CD4-positive, CD25-positive, alpha-beta regulatory T cell (primary cell): ENCODE measurements at regions not wholly inside any gene's neighbourhood (a gene's known extent, or its start where the extent isn't known, plus 50 kb on each side); places are given as distances from the start of the nearest gene placed in this dataset.

Source experiments
- ATAC-seq, 2 donors: fragments of 150-1000 bp; cut with Tn5 transposase; one replicate each; pipeline ENCODE4 v1.10.0; 2021; ENCODE audit warnings: low read depth in 2 of 2, moderate number of reproducible peaks in 2 of 2, moderate library complexity in 1 of 2
- DNase-seq, 3 donors: peaks; one replicate each; pipeline versions ENCODE4 v3.0.0 to v3.0.0-alpha.2; 2012 to 2022; ENCODE audit warnings: mixed read lengths in 1 of 3
- H3K27ac ChIP-seq: one replicate; pipeline ENCODE4 v1.7.0; 2013; ENCODE audit warnings: mild to moderate bottlenecking, low read length; ENCODE audit not compliant: insufficient read depth, poor library complexity, severe bottlenecking
- H3K27me3 ChIP-seq: one replicate; pipeline ENCODE4 v1.7.0; 2013; ENCODE audit warnings: low read length; ENCODE audit not compliant: control insufficient read depth, insufficient read depth
- H3K36me3 ChIP-seq: one replicate; pipeline ENCODE4 v1.7.0; 2013; ENCODE audit warnings: mild to moderate bottlenecking, low read length, moderate library complexity; ENCODE audit not compliant: control insufficient read depth, insufficient read depth
- H3K4me1 ChIP-seq: 2 replicates; pipeline ENCODE4 v1.7.0; 2013; ENCODE audit warnings: mild to moderate bottlenecking, low read length; ENCODE audit not compliant: insufficient read depth, control insufficient read depth, poor library complexity, severe bottlenecking
- H3K4me3 ChIP-seq: one replicate; pipeline ENCODE4 v1.7.0; 2013; ENCODE audit warnings: low read depth, mild to moderate bottlenecking, low read length, moderate library complexity
- H3K9me3 ChIP-seq, 2 experiments: 1 replicate in 1 of 2; 2 replicates in 1 of 2; pipeline ENCODE4 v1.7.0; 2013; ENCODE audit warnings: low read length in 2 of 2, mild to moderate bottlenecking in 1 of 2, moderate library complexity in 1 of 2; ENCODE audit not compliant: control insufficient read depth in 2 of 2
- H3K27ac Mint-ChIP-seq, 3 donors: one replicate each; pipeline ENCODE4 v1.8.0; 2020 to 2022; ENCODE audit warnings: mild to moderate bottlenecking in 3 of 3, mixed read lengths in 3 of 3, moderate library complexity in 2 of 3
- H3K27me3 Mint-ChIP-seq: one replicate; pipeline ENCODE4 v1.8.0; 2022; ENCODE audit warnings: mild to moderate bottlenecking, mixed read lengths
- H3K36me3 Mint-ChIP-seq: one replicate; pipeline ENCODE4 v1.8.0; 2020; ENCODE audit warnings: mixed read lengths
- H3K4me1 Mint-ChIP-seq, 4 donors: one replicate each; pipeline ENCODE4 v1.8.0; 2020 to 2022; ENCODE audit warnings: mixed read lengths in 4 of 4, mild to moderate bottlenecking in 1 of 4
- H3K4me3 Mint-ChIP-seq, 4 donors: one replicate each; pipeline ENCODE4 v1.8.0; 2020 to 2022; ENCODE audit warnings: mild to moderate bottlenecking in 4 of 4, mixed read lengths in 4 of 4, moderate library complexity in 3 of 4
- H3K9me3 Mint-ChIP-seq, 7 donors: one replicate each; pipeline ENCODE4 v1.8.0; 2020 to 2022; ENCODE audit warnings: mixed read lengths in 7 of 7, mild to moderate bottlenecking in 3 of 7, moderate library complexity in 2 of 7

GRCh38 chr15:98120561-98120960 lies 160.1 kb downstream of the ARRDC4 start:
- no peak overlapping the region for H3K27ac Mint-ChIP-seq
- H3K27me3 Mint-ChIP-seq, result peaks cover 9% of the 10 kb centered on the region
- peak overlapping the region in 1 of 4 donors; percentile 32 for H3K4me3 Mint-ChIP-seq

GRCh38 chr15:98121536-98121935 lies 161.0 kb downstream of the ARRDC4 start:
- no peak overlapping the region for H3K27ac ChIP-seq
- DNase-seq, result no peak
- H3K36me3 ChIP-seq, result no peaks in the 10 kb centered on the region
- no peak for ATAC-seq
- H3K36me3 Mint-ChIP-seq, result no peaks in the 10 kb centered on the region
- no peaks in the 10 kb centered on the region for H3K27me3 ChIP-seq
- no peaks in the 10 kb centered on the region for H3K9me3 ChIP-seq
- no peaks in the 10 kb centered on the region for H3K4me1 ChIP-seq
- peaks cover 0 to 5% (median 2%) of the 10 kb centered on the region in 7 donors for H3K9me3 Mint-ChIP-seq
- no peak overlapping the region for H3K27ac Mint-ChIP-seq
- H3K4me3 ChIP-seq, result no peak overlapping the region
- H3K27me3 Mint-ChIP-seq, result peaks cover 9% of the 10 kb centered on the region
- no peaks in the 10 kb centered on the region for H3K4me1 Mint-ChIP-seq
- H3K4me3 Mint-ChIP-seq, result no peak overlapping the region

More at GRCh38 chr15:98120561-98120960, 160.1 kb downstream of the ARRDC4 start:
- no peak for ATAC-seq
- no peaks in the 10 kb centered on the region for H3K4me1 Mint-ChIP-seq
- Histone ChIP-seq H3K4me1 (no peaks in the 10 kb centered on the region), H3K4me3 (no peak overlapping the region), H3K9me3 (no peaks in the 10 kb centered on the region), H3K27ac (no peak overlapping the region), H3K36me3 (no peaks in the 10 kb centered on the region), H3K27me3 (no peaks in the 10 kb centered on the region)
- no peak for DNase-seq
- H3K9me3 Mint-ChIP-seq, result peaks cover 0 to 5% (median 2%) of the 10 kb centered on the region in 7 donors
- H3K36me3 Mint-ChIP-seq, result no peaks in the 10 kb centered on the region

DNA sequence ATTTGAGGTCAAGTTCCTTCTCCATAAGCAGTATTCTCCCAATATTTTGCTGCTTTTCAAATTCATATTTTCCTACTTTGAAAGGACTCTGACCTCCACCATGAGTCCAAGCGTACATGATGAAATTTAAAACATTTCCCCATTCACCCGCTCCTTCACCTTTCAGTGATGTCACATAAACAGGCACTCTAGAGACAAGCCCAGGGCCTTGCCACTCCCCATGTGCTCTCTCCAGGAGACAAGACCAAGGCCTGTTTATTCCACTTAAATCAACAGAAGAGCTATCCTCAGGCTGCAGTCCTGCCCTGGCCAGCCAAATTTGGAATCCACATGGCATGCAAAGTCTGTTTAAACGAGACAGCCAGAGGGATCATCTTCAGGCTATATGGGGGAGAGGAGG lies 161.5 kb downstream of the ARRDC4 start:
- Mint-ChIP-seq H3K9me3 (peaks cover 0 to 3% (median 2%) of the 10 kb centered on the region in 7 donors), H3K27me3 (peaks cover 9% of the 10 kb centered on the region), H3K4me3 (no peak overlapping the region), H3K36me3 (no peaks in the 10 kb centered on the region), H3K4me1 (no peaks in the 10 kb centered on the region), H3K27ac (no peak overlapping the region)
- DNase-seq (no peak), ATAC-seq (no peak)
- H3K36me3 ChIP-seq, result no peaks in the 10 kb centered on the region
- H3K27me3 ChIP-seq, result no peaks in the 10 kb centered on the region
- no peak overlapping the region for H3K4me3 ChIP-seq
- H3K4me1 ChIP-seq, result no peaks in the 10 kb centered on the region
- no peak overlapping the region for H3K27ac ChIP-seq
- no peaks in the 10 kb centered on the region for H3K9me3 ChIP-seq

DNA sequence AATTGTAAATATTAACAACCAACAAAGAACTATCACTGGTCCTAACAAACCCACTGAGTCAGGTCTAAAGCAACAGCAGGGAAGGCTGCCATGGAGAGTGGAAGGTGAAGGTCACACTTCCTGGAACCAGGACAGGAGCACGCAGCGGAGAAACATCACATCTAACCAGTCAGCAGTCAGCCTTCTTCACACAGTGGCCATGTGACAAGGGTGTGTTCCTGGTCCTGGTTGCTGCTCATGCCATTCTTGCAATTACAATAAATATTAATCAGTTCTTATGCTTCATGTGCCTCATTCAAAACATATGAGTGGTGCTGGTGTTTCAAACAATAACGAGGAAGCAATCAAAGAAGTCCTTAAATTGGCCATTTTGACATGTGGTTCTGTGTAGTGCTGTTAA lies 162.8 kb downstream of the ARRDC4 start:
- no peaks in the 10 kb centered on the region for H3K36me3 Mint-ChIP-seq
- H3K4me1 Mint-ChIP-seq, result no peaks in the 10 kb centered on the region
- Histone ChIP-seq H3K27me3 (no peaks in the 10 kb centered on the region), H3K36me3 (no peaks in the 10 kb centered on the region), H3K27ac (no peak overlapping the region), H3K4me1 (no peaks in the 10 kb centered on the region), H3K9me3 (no peaks in the 10 kb centered on the region), H3K4me3 (no peak overlapping the region)
- no peak for ATAC-seq
- peaks cover 9% of the 10 kb centered on the region for H3K27me3 Mint-ChIP-seq
- H3K4me3 Mint-ChIP-seq, result no peak overlapping the region
- no peak for DNase-seq
- H3K9me3 Mint-ChIP-seq, result peaks cover 0 to 5% (median 0%) of the 10 kb centered on the region in 7 donors
- no peak overlapping the region for H3K27ac Mint-ChIP-seq

DNA sequence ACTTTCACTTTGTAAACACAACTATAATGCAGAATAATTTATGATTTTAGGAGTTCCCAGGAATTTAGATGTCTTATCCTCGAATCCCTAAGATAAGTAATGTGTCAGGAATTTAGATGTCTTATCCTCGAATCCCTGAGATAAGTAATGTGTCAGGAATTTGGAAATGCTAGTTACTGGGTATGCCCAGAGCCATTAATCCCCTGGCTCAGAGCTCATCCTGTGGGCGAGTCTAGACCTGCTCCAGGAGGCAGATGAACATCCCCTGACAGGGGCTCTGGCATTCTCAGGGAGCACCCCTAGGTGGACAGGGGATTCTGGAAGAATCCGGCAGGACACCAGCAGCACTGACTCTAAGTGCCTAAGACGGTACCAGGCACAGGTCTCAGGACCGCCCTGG lies 163.3 kb downstream of the ARRDC4 start:
- Histone ChIP-seq H3K9me3 (no peaks in the 10 kb centered on the region), H3K36me3 (no peaks in the 10 kb centered on the region), H3K4me3 (no peak overlapping the region), H3K27me3 (no peaks in the 10 kb centered on the region), H3K27ac (no peak overlapping the region), H3K4me1 (no peaks in the 10 kb centered on the region)
- H3K27me3 Mint-ChIP-seq, result peaks cover 9% of the 10 kb centered on the region
- DNase-seq (no peak), ATAC-seq (no peak)
- H3K36me3 Mint-ChIP-seq, result no peaks in the 10 kb centered on the region
- H3K4me3 Mint-ChIP-seq, result no peak overlapping the region
- no peaks in the 10 kb centered on the region for H3K4me1 Mint-ChIP-seq
- H3K27ac Mint-ChIP-seq, result no peak overlapping the region
- peaks cover 0 to 4% (median 0%) of the 10 kb centered on the region in 7 donors for H3K9me3 Mint-ChIP-seq

DNA sequence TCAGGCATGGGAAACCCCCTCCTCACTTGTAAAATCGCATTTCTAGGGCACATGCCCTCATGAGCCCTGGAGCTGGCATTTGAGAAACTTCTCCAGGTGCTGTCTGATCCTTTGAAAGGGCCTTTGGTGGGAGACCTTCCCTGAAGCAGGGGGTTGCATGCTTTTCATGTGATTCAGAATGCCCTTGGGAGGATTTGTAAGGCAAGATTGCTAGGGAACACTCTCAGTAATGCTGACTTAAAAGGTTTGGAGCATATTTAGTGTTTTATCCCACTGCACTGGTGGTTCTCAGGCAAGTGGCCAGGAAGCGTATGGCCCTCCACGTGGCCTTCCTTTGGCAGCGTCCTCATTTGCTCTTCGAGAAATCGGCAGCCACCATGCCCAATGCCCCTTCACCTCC lies 164.1 kb downstream of the ARRDC4 start:
- Mint-ChIP-seq H3K9me3 (peaks cover 0 to 5% (median 0%) of the 10 kb centered on the region in 7 donors), H3K27ac (no peak overlapping the region), H3K4me3 (no peak overlapping the region), H3K27me3 (peaks cover 9% of the 10 kb centered on the region), H3K4me1 (no peaks in the 10 kb centered on the region), H3K36me3 (no peaks in the 10 kb centered on the region)
- no peaks in the 10 kb centered on the region for H3K9me3 ChIP-seq
- H3K4me1 ChIP-seq, result no peaks in the 10 kb centered on the region
- ATAC-seq, result no peak
- no peaks in the 10 kb centered on the region for H3K36me3 ChIP-seq
- no peak overlapping the region for H3K27ac ChIP-seq
- no peaks in the 10 kb centered on the region for H3K27me3 ChIP-seq
- DNase-seq, result no peak
- H3K4me3 ChIP-seq, result no peak overlapping the region

GRCh38 chr15:98126326-98127085 lies 166.0 kb downstream of the ARRDC4 start:
- no peaks in the 10 kb centered on the region for H3K4me1 ChIP-seq
- Mint-ChIP-seq H3K9me3 (peaks cover 0 to 5% (median 1%) of the 10 kb centered on the region in 7 donors), H3K4me1 (no peaks in the 10 kb centered on the region), H3K36me3 (no peaks in the 10 kb centered on the region), H3K27me3 (peaks cover 4% of the 10 kb centered on the region), H3K27ac (no peak overlapping the region), H3K4me3 (no peak overlapping the region)
- H3K36me3 ChIP-seq, result no peaks in the 10 kb centered on the region
- no peaks in the 10 kb centered on the region for H3K27me3 ChIP-seq
- ATAC-seq (no peak), DNase-seq (no peak)
- H3K27ac ChIP-seq, result no peak overlapping the region
- no peaks in the 10 kb centered on the region for H3K9me3 ChIP-seq
- H3K4me3 ChIP-seq, result no peak overlapping the region

DNA sequence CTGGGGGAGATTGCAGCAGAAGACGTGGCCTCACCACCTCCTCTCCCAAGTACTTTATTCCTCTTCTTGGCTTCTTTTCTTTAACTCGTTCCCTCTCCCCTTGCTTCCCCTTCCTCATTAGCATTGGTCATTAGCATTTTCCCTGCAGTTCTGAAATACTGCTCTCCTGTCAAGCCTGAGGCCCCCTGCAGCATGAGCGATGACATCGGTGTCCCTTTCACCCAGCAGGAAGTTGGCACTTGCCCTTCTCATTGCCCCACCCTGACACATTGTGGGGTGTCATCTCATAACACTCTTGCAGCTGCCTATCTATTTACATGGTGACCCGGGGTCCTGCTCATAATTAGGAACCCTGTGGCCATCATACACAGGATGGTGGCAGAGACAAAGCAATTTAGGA lies 167.1 kb downstream of the ARRDC4 start:
- Histone ChIP-seq H3K36me3 (no peaks in the 10 kb centered on the region), H3K9me3 (no peaks in the 10 kb centered on the region), H3K4me3 (no peak overlapping the region), H3K27ac (no peak overlapping the region), H3K27me3 (no peaks in the 10 kb centered on the region), H3K4me1 (no peaks in the 10 kb centered on the region)
- Mint-ChIP-seq H3K9me3 (peaks cover 0 to 5% (median 2%) of the 10 kb centered on the region in 7 donors), H3K4me3 (no peak overlapping the region), H3K27me3 (no peaks in the 10 kb centered on the region), H3K27ac (no peak overlapping the region), H3K36me3 (no peaks in the 10 kb centered on the region), H3K4me1 (no peaks in the 10 kb centered on the region)
- ATAC-seq (no peak), DNase-seq (no peak)
